ENCODE measurements at regions not wholly inside any gene's neighbourhood (a gene's known extent, or its start where the extent isn't known, plus 50 kb on each side); places are given as distances from the start of the nearest gene placed in this dataset.
"Not testable (repeated sequence)": the region's sequence is repeated elsewhere in the genome, so short reads cannot be mapped to it uniquely, and the experiment has no call there.

DNA sequence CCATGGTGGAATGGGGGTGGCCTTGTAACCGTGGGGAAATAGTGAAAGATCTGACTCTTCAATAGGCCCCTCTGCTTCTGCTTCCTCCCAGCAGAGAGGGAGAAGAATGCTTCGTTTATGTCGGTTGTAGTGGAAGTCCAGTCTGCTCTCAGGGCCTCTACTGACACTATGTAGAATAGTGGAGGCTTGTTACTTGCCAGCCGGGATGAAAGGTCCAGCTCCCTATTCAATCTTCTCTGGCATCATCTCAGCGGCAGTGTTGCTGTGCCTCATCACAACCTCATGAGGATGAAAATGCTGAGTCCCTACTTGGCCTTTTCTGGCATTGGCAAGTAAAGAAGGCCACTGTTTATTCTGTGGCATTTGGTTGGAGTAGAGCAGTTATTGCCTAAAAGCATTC is 820.9 kb upstream of the TENM4 start:
- Histone ChIP-seq H3K9me3 (ENCODE audit: low read length) (no peaks in the 10 kb centered on the region), H3K9me2 (ENCODE audit: low read depth, low read length) (no peaks in the 10 kb centered on the region), H3K4me2 (ENCODE audit: low read length) (no peak overlapping the region), H3K79me2 (ENCODE audit: insufficient read depth, low read length) (no peaks in the 10 kb centered on the region), H4K20me1 (ENCODE audit: insufficient read depth, low read length) (no peaks in the 10 kb centered on the region), H3K4me1 (ENCODE audit: insufficient read depth, low read length, severe bottlenecking) (no peaks in the 10 kb centered on the region), H3K27ac (ENCODE audit: low read depth, low read length, poor library complexity, severe bottlenecking) (no peak overlapping the region), H3F3A (ENCODE audit: insufficient read depth, low read length) (no peaks in the 10 kb centered on the region), H3K27me3 (ENCODE audit: insufficient read depth, low read length) (no peaks in the 10 kb centered on the region), H3K36me3 (ENCODE audit: insufficient read depth, low read length) (no peaks in the 10 kb centered on the region), H3K4me3 (ENCODE audit: low read depth, low read length, poor library complexity, severe bottlenecking) (no peak overlapping the region), H3K9ac (ENCODE audit: low read length) (no peak overlapping the region), H2AFZ (ENCODE audit: low read length) (no peak overlapping the region)
- TF ChIP-seq, protein P1, sequence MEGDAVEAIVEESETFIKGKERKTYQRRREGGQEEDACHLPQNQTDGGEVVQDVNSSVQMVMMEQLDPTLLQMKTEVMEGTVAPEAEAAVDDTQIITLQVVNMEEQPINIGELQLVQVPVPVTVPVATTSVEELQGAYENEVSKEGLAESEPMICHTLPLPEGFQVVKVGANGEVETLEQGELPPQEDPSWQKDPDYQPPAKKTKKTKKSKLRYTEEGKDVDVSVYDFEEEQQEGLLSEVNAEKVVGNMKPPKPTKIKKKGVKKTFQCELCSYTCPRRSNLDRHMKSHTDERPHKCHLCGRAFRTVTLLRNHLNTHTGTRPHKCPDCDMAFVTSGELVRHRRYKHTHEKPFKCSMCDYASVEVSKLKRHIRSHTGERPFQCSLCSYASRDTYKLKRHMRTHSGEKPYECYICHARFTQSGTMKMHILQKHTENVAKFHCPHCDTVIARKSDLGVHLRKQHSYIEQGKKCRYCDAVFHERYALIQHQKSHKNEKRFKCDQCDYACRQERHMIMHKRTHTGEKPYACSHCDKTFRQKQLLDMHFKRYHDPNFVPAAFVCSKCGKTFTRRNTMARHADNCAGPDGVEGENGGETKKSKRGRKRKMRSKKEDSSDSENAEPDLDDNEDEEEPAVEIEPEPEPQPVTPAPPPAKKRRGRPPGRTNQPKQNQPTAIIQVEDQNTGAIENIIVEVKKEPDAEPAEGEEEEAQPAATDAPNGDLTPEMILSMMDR (IDR thresholded peaks at IDR 0.05; ENCODE audit: low read length), result no peak
- no peak for TF ChIP-seq EZH2 (IDR thresholded peaks at IDR 0.05; ENCODE audit: borderline replicate concordance, low read length)

DNA sequence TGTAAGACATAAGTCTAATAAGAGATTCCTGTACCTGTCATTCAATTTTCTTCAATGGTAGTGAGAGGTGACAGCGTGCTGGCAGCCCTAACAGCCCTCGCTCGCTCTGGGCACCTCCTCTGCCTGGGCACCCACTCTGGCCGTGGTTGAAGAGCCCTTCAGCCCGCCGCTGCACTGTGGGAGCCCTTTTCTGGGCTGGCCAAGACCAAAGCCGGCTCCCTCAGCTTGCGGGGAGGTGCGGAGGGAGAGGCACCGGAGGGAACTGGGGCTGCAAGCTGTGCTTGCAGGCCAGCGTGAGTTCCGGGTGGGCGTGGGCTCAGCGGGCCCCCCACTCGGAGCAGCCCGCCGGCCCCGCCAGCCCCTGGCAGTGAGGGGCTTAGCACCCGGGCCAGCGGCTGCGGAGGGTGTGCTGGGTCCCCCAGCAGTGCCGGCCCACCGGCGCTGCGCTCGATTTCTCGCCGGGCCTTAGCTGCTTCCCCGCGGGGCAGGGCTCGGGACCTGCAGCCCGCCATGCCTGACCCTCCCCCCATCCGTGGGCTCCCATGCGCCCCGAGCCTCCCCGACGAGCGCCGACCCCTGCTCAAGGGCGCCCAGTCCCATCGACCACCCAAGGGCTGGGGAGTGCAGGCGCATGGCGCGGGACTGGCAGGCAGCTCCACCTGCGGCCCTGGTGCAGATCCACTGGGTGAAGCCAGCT is 816.6 kb upstream of the TENM4 start:
- H3K27ac ChIP-seq (ENCODE audit: low read depth, low read length, poor library complexity, severe bottlenecking); H2AFZ ChIP-seq (ENCODE audit: low read length); H4K20me1 ChIP-seq (ENCODE audit: insufficient read depth, low read length); H3K27me3 ChIP-seq (ENCODE audit: insufficient read depth, low read length); H3K4me3 ChIP-seq (ENCODE audit: low read depth, low read length, poor library complexity, severe bottlenecking); H3K9me2 ChIP-seq (ENCODE audit: low read depth, low read length); H3K36me3 ChIP-seq (ENCODE audit: insufficient read depth, low read length); H3K9ac ChIP-seq (ENCODE audit: low read length); H3F3A ChIP-seq (ENCODE audit: insufficient read depth, low read length); H3K79me2 ChIP-seq (ENCODE audit: insufficient read depth, low read length); H3K9me3 ChIP-seq (ENCODE audit: low read length); H3K4me2 ChIP-seq (ENCODE audit: low read length); H3K4me1 ChIP-seq (ENCODE audit: insufficient read depth, low read length, severe bottlenecking): not testable (repeated sequence)

DNA sequence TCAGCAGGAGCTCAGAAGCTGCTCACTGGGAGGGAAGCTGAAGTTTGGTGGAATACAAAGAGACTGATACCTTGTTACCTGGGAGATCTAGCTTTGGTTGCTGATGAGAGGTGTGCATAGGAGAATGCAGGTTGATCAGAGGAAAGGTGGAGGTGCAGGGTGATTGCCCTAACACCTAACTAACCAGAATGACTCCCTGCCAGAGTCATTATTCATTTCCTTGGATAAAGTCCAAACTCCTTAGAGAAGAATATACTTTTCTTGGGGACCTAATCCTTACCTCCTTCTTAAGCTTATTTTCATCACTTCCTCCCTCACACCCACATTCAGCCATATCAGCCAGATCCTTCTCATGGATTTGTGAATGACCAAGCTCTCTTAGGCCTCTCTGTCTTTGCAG is 814.2 kb upstream of the TENM4 start:
- Histone ChIP-seq H4K20me1 (ENCODE audit: insufficient read depth, low read length) (no peaks in the 10 kb centered on the region), H3K4me2 (ENCODE audit: low read length) (no peak overlapping the region), H3F3A (ENCODE audit: insufficient read depth, low read length) (no peaks in the 10 kb centered on the region), H3K9ac (ENCODE audit: low read length) (no peak overlapping the region), H3K4me1 (ENCODE audit: insufficient read depth, low read length, severe bottlenecking) (no peaks in the 10 kb centered on the region), H2AFZ (ENCODE audit: low read length) (no peak overlapping the region), H3K79me2 (ENCODE audit: insufficient read depth, low read length) (no peaks in the 10 kb centered on the region), H3K4me3 (ENCODE audit: low read depth, low read length, poor library complexity, severe bottlenecking) (no peak overlapping the region), H3K9me2 (ENCODE audit: low read depth, low read length) (no peaks in the 10 kb centered on the region), H3K27me3 (ENCODE audit: insufficient read depth, low read length) (no peaks in the 10 kb centered on the region), H3K27ac (ENCODE audit: low read depth, low read length, poor library complexity, severe bottlenecking) (no peak overlapping the region), H3K9me3 (ENCODE audit: low read length) (no peaks in the 10 kb centered on the region), H3K36me3 (ENCODE audit: insufficient read depth, low read length) (no peaks in the 10 kb centered on the region)
- TF ChIP-seq, protein P1 (IDR thresholded peaks at IDR 0.05; ENCODE audit: low read length), result no peak
- no peak for TF ChIP-seq EZH2 (IDR thresholded peaks at IDR 0.05; ENCODE audit: borderline replicate concordance, low read length)

DNA sequence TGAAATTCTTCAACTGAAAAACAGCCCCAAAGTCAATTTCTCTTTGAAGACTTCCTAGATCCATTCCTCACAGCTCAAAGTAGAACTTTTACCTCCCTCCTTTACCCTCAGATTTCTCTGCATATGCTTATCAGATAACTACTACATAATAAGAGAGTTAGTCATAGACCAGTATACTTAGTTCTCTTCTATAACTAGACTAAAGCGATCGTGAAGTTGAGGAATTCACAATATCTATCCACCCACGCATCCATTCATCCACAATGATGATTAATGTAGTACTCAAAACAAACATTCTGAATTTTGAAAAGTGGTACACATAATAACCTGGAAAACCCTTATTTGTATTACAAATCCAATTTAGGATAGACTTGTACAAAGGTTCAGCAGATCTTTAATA is 800.9 kb upstream of the TENM4 start:
- H3K4me2 ChIP-seq (ENCODE audit: low read length), result no peak overlapping the region
- no peaks in the 10 kb centered on the region for H3K36me3 ChIP-seq (ENCODE audit: insufficient read depth, low read length)
- H3K27ac ChIP-seq (ENCODE audit: low read depth, low read length, poor library complexity, severe bottlenecking), result no peak overlapping the region
- no peaks in the 10 kb centered on the region for H3K79me2 ChIP-seq (ENCODE audit: insufficient read depth, low read length)
- H3K9me3 ChIP-seq (ENCODE audit: low read length), result no peaks in the 10 kb centered on the region
- H4K20me1 ChIP-seq (ENCODE audit: insufficient read depth, low read length), result no peaks in the 10 kb centered on the region
- no peaks in the 10 kb centered on the region for H3K9me2 ChIP-seq (ENCODE audit: low read depth, low read length)
- no peak overlapping the region for H2AFZ ChIP-seq (ENCODE audit: low read length)
- TF ChIP-seq, protein P1 (IDR thresholded peaks at IDR 0.05; ENCODE audit: low read length), result no peak
- no peak for TF ChIP-seq EZH2 (IDR thresholded peaks at IDR 0.05; ENCODE audit: borderline replicate concordance, low read length)
- no peak overlapping the region for H3K9ac ChIP-seq (ENCODE audit: low read length)
- no peaks in the 10 kb centered on the region for H3K4me1 ChIP-seq (ENCODE audit: insufficient read depth, low read length, severe bottlenecking)
- H3K27me3 ChIP-seq (ENCODE audit: insufficient read depth, low read length), result no peaks in the 10 kb centered on the region
- H3F3A ChIP-seq (ENCODE audit: insufficient read depth, low read length), result no peaks in the 10 kb centered on the region
- no peak overlapping the region for H3K4me3 ChIP-seq (ENCODE audit: low read depth, low read length, poor library complexity, severe bottlenecking)

Data from OCI-LY1 (cell line).